ENCODE measurements at regions not wholly inside any gene's neighbourhood (a gene's known extent, or its start where the extent isn't known, plus 50 kb on each side); places are given as distances from the start of the nearest gene placed in this dataset.

DNA sequence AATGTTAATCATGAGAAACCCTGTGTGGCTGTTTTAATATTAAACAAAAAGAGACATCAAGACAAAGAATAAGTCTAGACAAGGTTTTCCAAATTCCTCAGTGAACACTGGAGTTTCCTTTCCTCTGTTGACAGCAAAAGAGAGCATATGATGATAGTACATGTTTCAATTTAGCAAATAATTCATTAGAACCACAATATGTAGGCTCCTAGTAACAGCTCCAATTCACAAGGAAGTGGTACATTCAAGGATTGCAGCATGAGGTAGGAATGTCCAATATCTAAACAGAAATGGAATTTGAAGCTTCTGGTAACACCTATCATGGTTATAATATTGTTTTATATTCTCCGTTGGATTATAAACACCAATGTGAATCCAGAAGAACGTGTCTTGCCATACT is 203.8 kb upstream of the TECRL start:
- H3K4me3 ChIP-seq (ENCODE audit: low read depth, low read length) = no peak overlapping the region
- TF ChIP-seq, protein P1, sequence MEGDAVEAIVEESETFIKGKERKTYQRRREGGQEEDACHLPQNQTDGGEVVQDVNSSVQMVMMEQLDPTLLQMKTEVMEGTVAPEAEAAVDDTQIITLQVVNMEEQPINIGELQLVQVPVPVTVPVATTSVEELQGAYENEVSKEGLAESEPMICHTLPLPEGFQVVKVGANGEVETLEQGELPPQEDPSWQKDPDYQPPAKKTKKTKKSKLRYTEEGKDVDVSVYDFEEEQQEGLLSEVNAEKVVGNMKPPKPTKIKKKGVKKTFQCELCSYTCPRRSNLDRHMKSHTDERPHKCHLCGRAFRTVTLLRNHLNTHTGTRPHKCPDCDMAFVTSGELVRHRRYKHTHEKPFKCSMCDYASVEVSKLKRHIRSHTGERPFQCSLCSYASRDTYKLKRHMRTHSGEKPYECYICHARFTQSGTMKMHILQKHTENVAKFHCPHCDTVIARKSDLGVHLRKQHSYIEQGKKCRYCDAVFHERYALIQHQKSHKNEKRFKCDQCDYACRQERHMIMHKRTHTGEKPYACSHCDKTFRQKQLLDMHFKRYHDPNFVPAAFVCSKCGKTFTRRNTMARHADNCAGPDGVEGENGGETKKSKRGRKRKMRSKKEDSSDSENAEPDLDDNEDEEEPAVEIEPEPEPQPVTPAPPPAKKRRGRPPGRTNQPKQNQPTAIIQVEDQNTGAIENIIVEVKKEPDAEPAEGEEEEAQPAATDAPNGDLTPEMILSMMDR (IDR thresholded peaks at IDR 0.05; ENCODE audit: control insufficient read depth, extremely low read depth, insufficient read depth) = no peak
- no peak for DNase-seq (ENCODE audit: low read depth)

DNA sequence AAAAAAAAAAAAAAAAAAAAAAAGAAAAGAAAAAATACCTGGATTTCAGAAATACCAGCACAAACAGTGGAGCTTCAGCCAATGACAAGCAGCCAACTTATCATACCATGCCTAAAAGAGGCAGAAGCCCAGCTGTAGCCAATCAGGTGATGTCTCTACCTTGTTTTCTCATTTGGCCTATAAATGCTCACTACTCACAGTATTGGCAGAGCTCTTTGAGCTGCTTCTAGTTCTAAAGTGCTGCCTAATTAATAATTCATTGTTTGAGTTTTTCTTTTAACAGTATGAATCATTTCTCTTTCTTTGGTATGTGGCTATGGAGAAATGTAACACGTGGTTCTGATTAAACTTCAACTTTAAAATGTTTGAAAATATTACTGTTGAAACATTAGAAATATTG is 188.8 kb upstream of the TECRL start:
- TF ChIP-seq, protein P1 (IDR thresholded peaks at IDR 0.05; ENCODE audit: control insufficient read depth, extremely low read depth, insufficient read depth) = no peak
- no peak overlapping the region for H3K4me3 ChIP-seq (ENCODE audit: low read depth, low read length)
- DNase-seq (ENCODE audit: low read depth) = no peak

DNA sequence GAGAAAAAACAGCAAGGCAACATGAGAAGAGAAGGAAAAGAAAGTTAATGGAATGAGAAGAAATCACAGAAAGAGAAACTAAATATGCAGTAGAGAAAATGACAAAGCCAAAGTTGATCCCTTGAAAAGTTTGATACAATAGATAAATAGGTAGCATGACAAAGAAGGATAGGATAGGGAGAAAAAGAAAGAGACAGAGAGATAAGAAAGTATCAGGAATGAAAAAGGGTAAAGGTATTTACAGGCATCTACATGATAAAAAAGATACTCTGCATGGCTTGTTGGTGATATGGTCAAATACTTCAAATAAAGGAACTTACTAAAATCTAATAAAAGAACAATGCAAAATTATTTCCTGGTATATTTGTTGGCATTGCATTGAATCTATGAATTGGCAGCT is 185.5 kb upstream of the TECRL start:
- TF ChIP-seq, protein P1 (IDR thresholded peaks at IDR 0.05; ENCODE audit: control insufficient read depth, extremely low read depth, insufficient read depth) = no peak
- no peak overlapping the region for H3K4me3 ChIP-seq (ENCODE audit: low read depth, low read length)
- DNase-seq (ENCODE audit: low read depth) = no peak

DNA sequence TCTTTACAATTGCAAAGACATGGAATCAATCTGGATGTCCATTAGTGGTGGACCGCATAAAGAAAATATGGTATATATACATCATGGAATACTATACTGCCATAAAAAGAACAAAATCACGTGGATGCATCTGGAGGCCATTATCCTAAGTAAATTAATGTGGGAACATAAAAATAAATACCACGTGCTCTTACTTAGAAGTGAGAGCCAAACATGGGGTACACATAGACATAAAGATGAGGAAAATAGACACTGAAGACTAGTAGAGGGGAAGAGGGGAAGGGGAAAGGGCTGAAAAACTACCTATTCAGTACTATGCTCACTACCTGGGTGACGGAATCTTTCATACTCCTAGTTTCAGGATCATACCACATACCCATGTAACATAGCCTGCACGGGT is 179.3 kb upstream of the TECRL start:
- TF ChIP-seq, protein P1 (IDR thresholded peaks at IDR 0.05; ENCODE audit: control insufficient read depth, extremely low read depth, insufficient read depth) = no peak

DNA sequence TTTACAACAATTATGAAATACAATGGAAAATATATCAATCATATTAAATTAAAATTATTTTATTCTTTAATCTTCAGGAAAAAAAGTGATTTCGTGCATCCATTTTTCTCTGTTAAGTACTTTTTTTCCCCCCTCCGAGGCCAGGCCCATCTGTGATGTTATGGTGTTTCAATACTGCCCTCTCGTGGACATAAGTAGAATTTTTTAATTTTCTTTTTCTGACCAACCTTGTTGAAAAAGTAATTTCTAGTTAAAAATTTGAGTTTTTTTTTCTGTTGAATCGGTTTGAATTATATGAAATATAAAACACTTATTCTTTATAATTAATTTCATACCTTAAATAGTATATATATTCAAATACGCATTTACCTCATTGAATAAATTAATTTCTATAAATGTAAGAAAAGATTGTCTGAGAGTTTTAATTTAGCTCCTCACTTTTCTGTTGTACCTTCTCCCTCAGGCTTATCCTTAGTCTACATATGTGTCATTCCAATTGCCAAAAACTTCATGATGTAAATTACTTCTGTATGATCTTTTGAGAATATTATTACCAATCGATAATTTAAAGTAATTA is 175.8 kb upstream of the TECRL start:
- DNase-seq (ENCODE audit: low read depth) = no peak
- TF ChIP-seq, protein P1 (IDR thresholded peaks at IDR 0.05; ENCODE audit: control insufficient read depth, extremely low read depth, insufficient read depth) = peak; percentile 45
- H3K4me3 ChIP-seq (ENCODE audit: low read depth, low read length) = no peak overlapping the region

More for the DNA sequence above, 179.3 kb upstream of the TECRL start:
- no peak for DNase-seq (ENCODE audit: low read depth)
- no peak overlapping the region for H3K4me3 ChIP-seq (ENCODE audit: low read depth, low read length)

DNA sequence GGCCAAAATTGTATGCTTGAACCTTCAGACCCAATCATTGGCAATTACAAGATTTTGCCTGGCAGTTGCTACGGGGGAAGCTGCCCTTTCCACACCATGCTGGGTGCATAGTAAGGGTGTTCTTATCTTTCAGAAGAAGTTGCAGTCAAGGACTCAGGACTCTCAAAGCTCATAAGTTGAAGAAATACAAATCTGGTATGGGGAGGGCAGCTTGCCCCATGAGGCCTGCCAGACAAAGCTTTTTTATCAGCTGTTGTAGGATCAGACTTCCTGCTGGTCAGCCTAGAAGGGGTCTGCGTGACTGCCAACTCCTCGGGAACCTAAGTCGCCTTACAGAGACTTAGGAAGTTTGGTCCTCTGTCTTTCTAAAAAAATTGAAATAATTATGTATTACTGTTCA is 174.9 kb upstream of the TECRL start:
- no peak overlapping the region for H3K4me3 ChIP-seq (ENCODE audit: low read depth, low read length)
- TF ChIP-seq, protein P1 (IDR thresholded peaks at IDR 0.05; ENCODE audit: control insufficient read depth, extremely low read depth, insufficient read depth) = no peak
- no peak for DNase-seq (ENCODE audit: low read depth)

DNA sequence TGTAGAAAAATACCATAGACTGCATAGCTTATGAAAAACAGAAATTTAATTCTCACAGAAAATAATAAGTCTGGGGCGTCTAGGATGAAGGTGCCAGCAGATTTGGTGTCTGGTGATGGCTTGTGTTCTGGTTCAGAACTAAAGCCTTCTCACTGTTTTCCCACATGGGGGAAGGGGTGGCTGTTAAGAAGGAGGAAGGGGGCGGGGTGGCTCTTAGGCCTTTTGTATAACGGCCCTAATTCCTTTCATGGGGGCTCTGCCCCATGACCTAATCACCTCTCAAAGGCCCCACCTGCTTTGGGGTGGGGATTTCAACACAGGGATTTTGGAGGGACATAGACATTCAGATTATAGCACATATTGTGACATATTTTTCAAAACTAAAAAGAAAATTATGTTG is 173.2 kb upstream of the TECRL start:
- TF ChIP-seq, protein P1 (IDR thresholded peaks at IDR 0.05; ENCODE audit: control insufficient read depth, extremely low read depth, insufficient read depth) = no peak
- DNase-seq (ENCODE audit: low read depth) = no peak
- no peak overlapping the region for H3K4me3 ChIP-seq (ENCODE audit: low read depth, low read length)

Data from LNCaP clone FGC (cell line).